HG02884 (cell line): ENCODE measurements at regions not wholly inside any gene's neighbourhood (a gene's known extent, or its start where the extent isn't known, plus 50 kb on each side); places are given as distances from the start of the nearest gene placed in this dataset.

ENCODE experiments used
- ATAC-seq: cut with Tn5 transposase; IDR thresholded peaks from one replicate; pipeline ENCODE4 v1.9.1; 2021; ENCODE audit warnings: mild to moderate bottlenecking, moderate library complexity; ENCODE audit not compliant: unreplicated experiment

GRCh38 chr10:43982250-43982649, 333.6 kb upstream of the ZNF32 start:
- ATAC-seq, result no peak

DNA sequence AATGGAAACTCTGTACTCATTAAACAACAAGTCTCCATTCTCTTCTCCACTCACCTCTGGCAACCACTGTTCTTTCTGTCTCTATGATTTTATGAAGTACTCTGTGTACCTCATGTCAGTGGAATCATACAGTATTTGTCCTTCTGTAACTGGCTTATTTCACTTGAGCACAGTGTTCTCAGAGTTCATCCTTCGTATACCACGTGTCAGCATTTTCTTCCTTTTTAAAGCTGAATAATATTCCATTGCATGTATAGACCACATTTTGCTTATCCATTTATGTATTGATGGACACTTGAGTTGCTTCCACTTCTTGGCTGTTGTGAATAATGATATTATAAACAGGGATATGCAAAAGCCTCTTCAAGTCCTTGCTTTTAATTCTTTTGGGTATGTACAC, 333.0 kb upstream of the ZNF32 start:
- ATAC-seq, result no peak

GRCh38 chr10:43981232-43981631, 332.6 kb upstream of the ZNF32 start:
- ATAC-seq, result no peak

GRCh38 chr10:43980715-43981114, 332.0 kb upstream of the ZNF32 start:
- ATAC-seq, result no peak

DNA sequence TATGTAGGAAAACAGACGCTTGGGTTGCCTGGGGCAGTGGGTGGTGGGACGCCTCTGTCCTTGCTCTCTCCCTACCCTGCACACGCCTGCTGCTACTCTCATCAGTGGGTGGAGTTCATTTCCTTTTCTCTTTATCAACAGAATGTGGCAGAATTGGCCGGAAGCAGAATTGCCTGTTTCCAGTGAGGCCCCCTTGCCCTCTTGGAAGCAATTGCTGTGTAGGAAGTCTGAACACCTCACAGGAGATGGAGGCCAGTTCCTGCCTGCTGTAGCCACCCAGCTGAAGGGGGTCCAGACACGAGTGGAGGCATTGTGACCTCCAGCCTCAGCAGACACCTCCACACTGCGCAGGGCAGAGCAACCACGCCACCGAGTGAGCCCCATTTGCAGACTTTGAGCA, 331.6 kb upstream of the ZNF32 start:
- ATAC-seq, result no peak

DNA sequence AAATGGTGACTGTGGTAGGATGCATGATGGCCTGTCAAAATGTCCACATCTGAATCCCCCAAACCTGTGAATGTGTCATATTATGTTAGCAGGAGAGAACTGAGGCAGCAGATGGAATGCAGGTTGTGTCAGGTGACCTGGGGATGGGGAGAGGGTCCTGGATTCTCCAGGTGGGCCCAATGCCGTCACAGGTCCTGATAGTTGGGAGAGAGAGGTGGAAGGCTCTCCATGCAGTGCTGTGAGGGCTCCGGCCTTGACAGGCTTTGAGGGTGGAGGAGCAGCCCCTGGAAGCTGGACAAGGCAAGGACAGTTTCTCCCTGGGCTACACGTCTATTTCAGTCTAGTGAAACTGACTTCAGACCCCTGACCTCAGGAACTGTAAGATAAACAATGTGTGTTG, 330.9 kb upstream of the ZNF32 start:
- ATAC-seq, result no peak

- no peak for ATAC-seq
Observed at GRCh38 chr10:43978936-43979335, 330.3 kb upstream of the ZNF32 start.

GRCh38 chr10:43978091-43978490, 329.4 kb upstream of the ZNF32 start:
- ATAC-seq, result no peak

GRCh38 chr10:43976292-43976691, 327.6 kb upstream of the ZNF32 start:
- no peak for ATAC-seq

GRCh38 chr10:43973801-43974200, 325.1 kb upstream of the ZNF32 start:
- ATAC-seq, result no peak

DNA sequence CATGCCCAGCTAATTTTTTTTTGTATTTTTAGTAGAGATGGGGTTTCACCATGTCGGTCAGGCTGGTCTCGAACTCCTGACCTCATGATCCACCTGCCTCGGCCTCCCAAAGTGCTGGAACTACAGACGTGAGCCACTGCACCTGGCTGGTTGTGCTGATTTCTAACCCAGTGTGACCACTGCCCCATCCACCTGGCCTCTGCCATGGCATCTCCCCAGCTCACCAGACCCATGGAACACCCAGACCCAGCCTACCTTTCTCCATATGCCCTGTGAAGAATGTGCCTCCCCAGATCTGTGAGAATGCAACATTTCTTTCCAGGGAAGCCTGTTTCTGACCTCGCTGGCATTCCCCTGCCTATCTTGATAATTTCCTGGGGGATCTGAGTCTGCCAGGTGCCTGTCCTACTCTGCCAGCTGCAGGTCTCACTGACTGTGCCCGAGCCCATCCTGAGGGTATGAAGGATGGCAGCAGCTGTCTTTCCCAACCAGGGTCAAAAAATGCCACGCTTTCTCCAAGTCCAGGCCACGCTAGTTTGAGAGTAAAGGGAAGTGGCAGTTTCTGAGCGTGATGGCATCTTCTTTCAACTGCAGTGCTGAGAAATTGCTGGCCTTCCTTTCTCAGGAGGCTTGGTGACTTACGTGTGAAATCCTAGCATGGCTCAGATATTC, 324.4 kb upstream of the ZNF32 start:
- ATAC-seq, result no peak

GRCh38 chr10:43971981-43972380, 323.3 kb upstream of the ZNF32 start:
- ATAC-seq, result no peak

GRCh38 chr10:43971306-43971705, 322.6 kb upstream of the ZNF32 start:
- no peak for ATAC-seq

- no peak for ATAC-seq
Observed at GRCh38 chr10:43970717-43971116, 322.0 kb upstream of the ZNF32 start.

GRCh38 chr10:43970018-43970698, 321.5 kb upstream of the ZNF32 start:
- no peak for ATAC-seq

GRCh38 chr10:43969506-43969905, 320.8 kb upstream of the ZNF32 start:
- no peak for ATAC-seq

DNA sequence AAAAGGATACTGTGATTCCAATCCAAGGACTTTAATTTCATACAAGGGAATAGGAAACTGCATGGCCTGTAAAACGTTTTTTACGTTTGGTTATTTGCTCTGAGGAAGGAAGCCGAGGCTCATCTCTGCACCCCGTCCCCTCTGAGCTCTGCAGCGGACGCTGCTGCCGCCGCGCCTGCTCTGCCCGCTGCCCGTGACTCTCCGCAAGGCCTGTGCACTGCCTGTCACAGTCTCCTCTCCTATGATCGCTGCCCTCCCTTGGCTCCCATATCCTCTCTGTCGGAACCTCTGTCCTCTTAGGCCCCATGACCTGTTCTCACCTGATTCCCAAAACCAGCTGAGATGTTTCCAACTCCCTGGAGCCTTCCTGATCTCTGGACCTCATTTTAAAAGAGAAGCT, 320.3 kb upstream of the ZNF32 start:
- ATAC-seq, result no peak

DNA sequence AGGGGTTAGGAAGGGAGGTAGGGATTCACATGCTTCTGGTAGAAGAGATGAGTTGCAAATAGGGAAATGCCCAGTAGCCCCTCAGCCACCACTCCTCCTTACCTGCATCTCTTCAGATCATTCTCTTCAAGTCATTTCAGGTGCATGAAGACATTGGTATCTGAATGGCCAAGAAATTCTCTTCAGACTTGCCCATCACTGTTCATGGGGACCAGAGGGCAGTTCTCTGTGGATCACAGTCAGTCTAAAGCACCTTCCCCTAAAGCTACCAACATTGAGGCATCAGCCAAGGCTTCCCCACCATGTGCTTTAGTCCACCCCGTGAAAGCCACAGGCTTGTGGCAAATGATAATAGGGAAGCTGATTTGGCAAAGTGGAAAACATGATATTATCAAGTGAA, 319.4 kb upstream of the ZNF32 start:
- ATAC-seq, result no peak

- no peak for ATAC-seq
Observed at GRCh38 chr10:43966571-43966965, 317.9 kb upstream of the ZNF32 start.

DNA sequence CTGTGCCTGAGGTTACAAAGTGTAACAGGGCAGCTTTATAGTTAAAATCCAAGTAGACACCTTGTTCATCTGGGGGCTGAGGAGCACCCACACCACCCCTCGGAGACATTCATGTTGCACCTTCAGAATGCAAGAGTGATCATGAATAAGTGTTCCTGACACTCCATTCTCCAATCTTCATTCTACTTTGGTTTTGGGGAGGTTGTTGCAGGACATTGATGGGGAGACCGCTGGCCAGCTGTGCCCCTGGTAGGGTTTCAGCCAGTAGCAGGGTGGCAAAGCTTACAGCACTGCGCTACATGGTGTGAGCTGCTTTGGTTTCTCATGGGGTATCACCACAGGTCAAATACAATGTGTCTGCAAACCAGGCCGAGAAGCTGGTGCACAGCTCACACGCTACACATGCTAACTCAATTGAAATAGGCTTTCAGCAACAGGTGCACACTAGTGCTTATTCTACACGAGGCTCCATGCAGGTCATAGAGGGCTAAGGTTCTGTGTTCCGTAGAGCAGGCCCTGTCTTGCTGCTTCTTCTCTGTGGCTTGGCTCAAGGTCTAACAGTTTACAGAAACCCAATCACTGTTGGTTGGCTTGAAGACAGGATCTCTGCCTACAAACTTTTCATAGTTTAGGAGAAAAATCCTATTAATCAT, 317.4 kb upstream of the ZNF32 start:
- no peak for ATAC-seq

GRCh38 chr10:43965033-43965917, 316.6 kb upstream of the ZNF32 start:
- peak; percentile 49 for ATAC-seq
